NK-92 (cell line): ENCODE measurements at regions not wholly inside any gene's neighbourhood (a gene's known extent, or its start where the extent isn't known, plus 50 kb on each side); places are given as distances from the start of the nearest gene placed in this dataset.

Experiments used
- DNase-seq: peaks from one replicate; lab custom pipeline; 2025; ENCODE audit not compliant: unreplicated experiment; lab: John Stamatoyannopoulos, UW

DNA sequence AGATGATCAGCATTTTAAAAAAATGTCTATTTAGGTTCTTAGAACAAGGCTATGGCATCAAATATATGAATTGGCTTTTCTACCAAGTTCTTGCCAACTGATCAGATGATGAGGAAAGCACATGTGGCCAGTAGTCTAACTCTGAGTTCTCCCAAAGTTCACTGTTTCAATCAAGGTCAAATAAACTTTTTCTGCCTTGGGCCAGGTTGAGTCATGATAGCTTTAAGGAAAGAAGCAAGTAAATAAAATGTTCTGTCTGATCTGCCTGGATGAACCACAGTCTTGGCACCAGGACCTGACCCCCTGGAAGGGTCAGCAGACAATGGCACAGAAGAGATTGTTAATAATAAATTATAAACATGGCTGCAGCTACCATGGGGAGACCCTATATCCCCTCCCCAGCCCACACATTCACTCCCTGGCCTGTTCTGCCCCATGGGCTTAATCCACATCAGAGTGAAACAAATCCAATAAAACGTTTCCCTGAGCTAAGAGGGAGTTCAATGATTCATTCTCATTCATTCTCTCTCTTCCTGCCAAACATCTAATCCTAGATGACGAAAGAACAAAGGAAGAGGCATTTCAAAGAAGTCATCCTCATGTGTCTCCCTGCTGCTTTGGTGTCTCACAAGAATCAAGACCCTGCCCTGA lies 661.6 kb downstream of the DHX35 start:
- DNase-seq, result no peak

GRCh38 chr20:39619271-39619785 lies 657.2 kb downstream of the DHX35 start:
- no peak for DNase-seq

GRCh38 chr20:39611901-39612300 lies 649.8 kb downstream of the DHX35 start:
- no peak for DNase-seq

DNA sequence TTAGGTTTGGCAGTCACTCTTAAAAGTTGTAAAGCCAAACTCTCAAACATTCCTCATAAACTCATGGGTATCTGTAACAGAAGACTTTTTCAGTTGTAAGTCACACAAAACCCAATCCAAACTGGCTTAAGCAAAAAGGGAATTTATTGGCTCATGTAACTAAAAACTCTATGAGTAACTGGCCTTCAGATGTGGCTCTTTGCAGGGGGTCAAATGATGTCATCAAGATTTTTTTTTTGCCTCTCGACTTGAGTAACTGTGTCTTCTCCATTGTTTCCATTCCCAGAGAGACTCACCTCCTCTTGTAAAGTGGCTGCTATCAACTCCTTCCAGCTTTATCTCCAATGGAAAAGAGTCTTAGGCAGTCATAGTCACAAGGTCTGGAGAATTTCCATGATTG lies 645.0 kb downstream of the DHX35 start:
- DNase-seq, result no peak

GRCh38 chr20:39605908-39606307 lies 643.8 kb downstream of the DHX35 start:
- no peak for DNase-seq

DNA sequence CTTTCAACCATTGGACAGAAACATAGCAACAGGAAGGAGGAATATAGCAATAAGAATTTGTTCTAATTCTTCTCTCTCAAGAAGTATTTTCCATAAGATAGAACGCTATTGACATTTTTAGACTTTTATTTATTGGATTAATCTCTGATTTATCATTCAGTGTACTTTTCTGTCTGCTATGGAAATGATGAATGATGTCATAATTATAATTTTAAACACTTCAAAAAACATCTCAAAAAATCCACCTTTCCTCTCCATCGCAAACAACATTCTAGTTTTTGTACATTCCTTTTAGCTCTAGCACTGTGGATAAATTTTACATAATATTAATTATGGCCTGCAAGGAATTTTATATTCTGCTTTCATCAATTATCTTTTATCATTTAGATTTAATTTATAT lies 643.2 kb downstream of the DHX35 start:
- DNase-seq, result no peak

- no peak for DNase-seq
Measured at GRCh38 chr20:39603219-39603618, 641.1 kb downstream of the DHX35 start.

DNA sequence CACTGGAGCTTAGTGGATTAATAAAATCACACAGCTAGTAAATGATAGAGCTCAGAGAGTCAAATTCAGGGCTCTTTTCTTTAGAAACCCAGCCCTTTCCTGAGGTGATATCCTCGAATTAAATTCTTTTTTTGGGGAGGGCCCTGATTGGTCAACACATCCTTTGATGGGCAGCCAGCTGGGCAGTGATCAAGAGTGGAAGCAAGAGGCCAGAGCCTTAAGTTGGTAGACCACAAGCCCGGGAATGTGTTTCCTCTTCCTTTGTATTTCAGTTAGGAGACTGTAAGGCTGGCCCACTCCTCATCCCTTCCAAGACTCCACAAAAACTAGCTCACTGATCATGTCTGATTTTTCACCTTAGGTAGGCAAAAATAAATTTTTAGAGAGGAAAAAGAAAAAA lies 640.5 kb downstream of the DHX35 start:
- DNase-seq, result no peak

DNA sequence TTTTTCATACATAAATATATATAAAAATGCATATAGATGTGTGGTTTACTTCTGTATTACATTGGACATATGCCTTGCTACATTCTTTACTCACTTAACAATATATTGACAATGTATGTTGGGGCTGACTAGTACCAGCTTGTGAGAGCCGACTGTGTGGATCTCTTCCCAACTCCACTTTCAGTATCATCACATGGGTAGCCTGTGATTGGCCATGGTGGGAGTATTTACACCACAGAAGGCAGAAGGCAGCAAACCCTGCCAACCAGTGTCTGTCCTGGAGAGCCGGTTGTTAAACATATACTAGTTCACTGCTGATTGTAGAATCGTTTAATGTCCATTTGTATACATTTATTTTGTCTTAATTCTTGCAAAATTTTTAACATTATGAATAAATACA lies 638.7 kb downstream of the DHX35 start:
- no peak for DNase-seq

DNA sequence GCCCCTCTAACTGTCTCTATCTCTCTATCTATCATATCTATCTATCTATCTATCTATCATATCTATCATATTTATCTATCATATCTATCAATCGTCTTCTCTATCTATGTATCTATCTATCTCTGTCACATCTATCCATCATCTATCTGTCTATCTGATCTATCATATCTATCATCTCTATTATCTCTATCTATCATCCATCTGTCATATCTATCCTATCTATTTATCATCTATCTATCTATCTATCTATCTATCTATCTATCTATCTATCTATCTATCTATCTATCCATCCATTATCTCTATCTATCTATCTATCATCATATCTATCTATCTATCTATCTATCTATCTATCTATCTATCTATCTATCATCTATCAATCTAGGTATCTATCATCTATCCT lies 638.0 kb downstream of the DHX35 start:
- DNase-seq, result no peak

- no peak for DNase-seq
Measured at GRCh38 chr20:39596554-39596953, 634.4 kb downstream of the DHX35 start.

- DNase-seq, result no peak
Measured at GRCh38 chr20:39592371-39592770, 630.2 kb downstream of the DHX35 start.

- no peak for DNase-seq
Measured at GRCh38 chr20:39588148-39588757, 626.1 kb downstream of the DHX35 start.

DNA sequence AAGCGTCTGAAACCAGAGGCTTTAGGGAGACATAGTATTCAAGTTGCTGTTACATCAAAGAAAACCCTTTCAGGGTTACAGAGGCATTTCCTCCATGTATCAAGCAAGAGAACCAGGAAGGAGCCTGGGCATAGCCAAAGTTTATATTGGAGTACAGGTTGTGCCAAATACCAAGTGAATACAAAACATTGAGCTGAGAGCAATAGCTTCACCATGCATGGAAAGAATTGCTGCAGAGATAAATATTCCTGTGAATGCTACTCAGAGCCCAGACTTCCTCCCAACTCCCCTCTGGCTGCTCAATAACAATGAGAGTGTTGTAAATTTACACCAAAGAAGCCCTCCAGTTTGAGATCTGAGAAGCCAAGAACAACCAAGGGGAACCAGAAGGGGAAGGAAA lies 618.9 kb downstream of the DHX35 start:
- no peak for DNase-seq

- DNase-seq, result no peak
Measured at GRCh38 chr20:39576771-39577170, 614.6 kb downstream of the DHX35 start.

DNA sequence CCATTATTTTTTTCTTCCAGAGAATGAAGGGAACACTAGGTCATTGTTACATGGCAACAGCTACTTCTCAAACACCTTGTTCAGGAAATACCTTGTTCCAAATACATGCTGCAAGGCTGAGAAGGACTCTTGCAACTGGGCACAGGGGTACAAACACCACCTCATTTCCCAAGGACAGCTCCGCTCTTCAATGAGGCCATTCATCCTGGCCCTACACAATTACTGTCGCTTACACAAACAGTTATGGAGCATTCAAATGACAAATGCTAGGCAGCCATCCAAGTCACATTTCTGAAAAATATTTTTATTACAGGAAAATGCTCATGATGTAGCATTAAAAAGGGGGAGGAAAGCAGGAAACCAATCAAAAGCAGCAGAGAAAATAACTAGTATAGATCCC lies 611.9 kb downstream of the DHX35 start:
- no peak for DNase-seq

- no peak for DNase-seq
Measured at GRCh38 chr20:39571171-39571570, 609.0 kb downstream of the DHX35 start.

DNA sequence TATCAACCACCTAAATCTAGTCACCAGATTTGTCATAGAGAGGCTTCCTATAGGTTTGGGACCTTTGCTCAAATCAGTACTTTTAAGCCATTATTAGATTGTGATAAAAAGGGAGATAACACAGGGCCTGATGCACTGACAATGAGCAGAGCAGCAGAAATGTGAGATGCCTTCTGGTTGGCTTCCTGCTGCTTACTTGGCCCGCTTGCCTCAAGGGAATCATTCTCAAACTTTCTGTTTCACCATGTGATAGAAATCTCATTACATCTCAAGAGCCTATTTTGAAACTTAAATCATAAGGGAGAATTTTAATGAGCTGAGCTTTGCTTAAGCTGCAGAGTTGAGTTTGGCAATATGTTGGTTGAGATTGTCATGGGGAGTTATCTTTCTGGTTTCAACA lies 606.0 kb downstream of the DHX35 start:
- no peak for DNase-seq

GRCh38 chr20:39563349-39563748 lies 601.2 kb downstream of the DHX35 start:
- no peak for DNase-seq

- no peak for DNase-seq
Measured at GRCh38 chr20:39554341-39554740, 592.2 kb downstream of the DHX35 start.

DNA sequence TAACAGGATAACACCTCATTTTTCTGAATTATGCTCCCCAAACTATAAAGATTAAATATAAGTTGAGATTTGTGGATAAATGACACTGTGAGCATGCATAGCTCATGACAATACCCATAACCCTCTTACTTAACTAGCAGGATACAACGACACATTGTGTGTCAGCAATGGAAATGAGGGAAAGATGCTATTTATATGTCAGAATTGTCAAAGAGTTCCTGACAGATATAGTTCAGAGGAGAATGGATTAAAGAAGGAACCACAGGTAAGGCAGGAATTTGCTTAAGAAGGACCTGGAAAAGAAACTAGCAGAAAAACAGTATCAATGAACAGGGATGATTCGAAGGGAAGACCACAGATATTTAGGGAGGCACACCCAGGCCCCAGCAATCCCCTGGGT lies 591.0 kb downstream of the DHX35 start:
- no peak for DNase-seq

DNA sequence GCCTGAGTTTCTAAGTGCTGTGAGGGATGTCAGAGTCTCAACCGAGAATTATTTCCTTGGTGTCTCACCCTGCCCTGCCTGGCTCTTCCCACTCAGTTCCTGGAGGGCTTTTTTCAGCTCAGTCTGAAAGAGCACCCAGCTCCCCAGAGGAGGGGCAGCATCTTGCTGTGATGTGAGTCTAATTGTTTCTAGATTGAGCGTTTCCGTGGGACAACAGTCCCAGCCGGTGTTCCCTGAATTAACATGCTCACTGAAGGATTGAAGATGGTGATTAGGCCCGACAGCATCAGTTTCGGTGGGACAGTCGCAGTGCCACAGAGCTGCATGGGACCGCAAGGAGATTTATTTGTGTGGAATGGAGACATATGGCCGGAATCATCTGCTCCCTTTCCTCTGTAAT lies 587.6 kb downstream of the DHX35 start:
- no peak for DNase-seq
